K562 (cell line): ENCODE measurements at regions not wholly inside any gene's neighbourhood (a gene's known extent, or its start where the extent isn't known, plus 50 kb on each side); places are given as distances from the start of the nearest gene placed in this dataset.

Source experiments
- ATAC-seq: fragments of 200-7000 bp; cut with Tn5 transposase; 3 replicates; pipeline ENCODE4 v1.9.1; 2020; ENCODE audit warnings: moderate library complexity
- BruUV-seq: library from RNA; stranded (reverse); fragments of 400-500 nt; replicated peaks from 2 replicates; lab custom pipeline; 2021; lab: Mats Ljungman, UMichigan
- CTCF ChIA-PET: fragments of 300-600 bp; formaldehyde crosslinking; extraction: SDS; loops from one replicate; lab custom pipeline; 2021; ENCODE audit warnings: low intra/inter-chr PET ratio; lab: Yijun Ruan, JAX
- POLR2A ChIA-PET: fragments of 300-600, 350-650 bp; sonication (Branson Sonifier 250); formaldehyde crosslinking; extraction: SDS; loops from one replicate; lab custom pipeline; 2021; ENCODE audit warnings: antibody characterized with exemption, inconsistent platforms; lab: Yijun Ruan, JAX
- DNase-seq, 4 experiments: peaks; one replicate each; pipeline versions ENCODE4 v3.0.0 to v3.0.0-alpha.2; 2011 to 2018; ENCODE audit warnings: low spot score in 3 of 4, mixed read lengths in 3 of 4; ENCODE audit errors: extremely low read depth in 1 of 4
- FAIRE-seq: peaks from 2 replicates; lab custom pipeline; 2011; peaks lifted over from hg19 to GRCh38; lab: Jason Lieb, UNC
- H2AFZ ChIP-seq: 2 replicates; pipeline ENCODE4 v1.6.0; 2011; ENCODE audit warnings: low read depth, low read length, control low read depth, inconsistent platforms
- H3K27ac ChIP-seq: fragments of 200-600 bp; 3 replicates; pipeline ENCODE4 v1.8.0; 2011; ENCODE audit warnings: low read depth, mild to moderate bottlenecking, control low read depth, inconsistent platforms, low read length, moderate library complexity, mixed read lengths; ENCODE audit errors: extremely low read depth
- H3K27me3 ChIP-seq, 2 experiments: fragments of 300-600 bp in 1 of 2; 2 replicates in 1 of 2; 3 replicates in 1 of 2; pipeline versions ENCODE4 v1.6.0 to v1.8.0; 2011; ENCODE audit warnings: inconsistent platforms in 2 of 2, low read length in 2 of 2, mild to moderate bottlenecking in 1 of 2, mixed read lengths in 1 of 2, moderate library complexity in 1 of 2; ENCODE audit not compliant: control insufficient read depth in 2 of 2, insufficient read depth in 2 of 2
- H3K36me3 ChIP-seq: fragments of 300-600 bp; 3 replicates; pipeline ENCODE4 v1.8.0; 2011; ENCODE audit warnings: mild to moderate bottlenecking, low read length, inconsistent platforms; ENCODE audit not compliant: control insufficient read depth, insufficient read depth
- H3K4me1 ChIP-seq, 2 experiments: fragments of 200-600 bp in 1 of 2; replicated peaks in 1 of 2; 2 replicates in 1 of 2; 3 replicates in 1 of 2; pipeline versions ENCODE4 v1.5.1 to v1.8.0; 2011; ENCODE audit warnings: inconsistent platforms in 2 of 2, low read length in 2 of 2, mild to moderate bottlenecking in 1 of 2, mixed read lengths in 1 of 2, moderate library complexity in 1 of 2; ENCODE audit not compliant: control insufficient read depth in 2 of 2, insufficient read depth in 2 of 2
- H3K4me2 ChIP-seq: 2 replicates; pipeline ENCODE4 v1.6.1; 2011; ENCODE audit warnings: low read length, control low read depth, inconsistent platforms, mixed read lengths; ENCODE audit not compliant: insufficient read depth
- H3K4me3 ChIP-seq: fragments of 200-600 bp; sonication (generic), shearing (Covaris generic); 2 replicates; pipeline ENCODE4 v1.5.1; 2016; ENCODE audit warnings: control low read depth, inconsistent platforms
- H3K79me2 ChIP-seq: fragments of 200-600 bp; 3 replicates; pipeline ENCODE4 v1.8.0; 2011; ENCODE audit warnings: low read length, inconsistent platforms; ENCODE audit not compliant: control insufficient read depth, insufficient read depth
- H3K9ac ChIP-seq, 2 experiments: 2 replicates each; pipeline versions ENCODE4 v1.6.0 to v1.6.1; 2011; ENCODE audit warnings: low read depth in 2 of 2, low read length in 2 of 2, control low read depth in 1 of 2, inconsistent platforms in 1 of 2, mild to moderate bottlenecking in 1 of 2, mixed read lengths in 1 of 2; ENCODE audit not compliant: insufficient read depth in 1 of 2
- H3K9me1 ChIP-seq: one replicate; pipeline ENCODE4 v1.6.0; 2011; ENCODE audit warnings: inconsistent platforms, mild to moderate bottlenecking, low read length, moderate library complexity; ENCODE audit not compliant: control insufficient read depth, insufficient read depth
- H3K9me3 ChIP-seq: replicated peaks from 2 replicates; pipeline ENCODE4 v1.5.1; 2011; ENCODE audit warnings: low read depth, low read length, inconsistent platforms; ENCODE audit not compliant: control insufficient read depth, insufficient read depth
- H4K20me1 ChIP-seq: replicated peaks from 2 replicates; pipeline ENCODE4 v1.6.1; 2011; ENCODE audit warnings: low read length, inconsistent platforms, mixed read lengths; ENCODE audit not compliant: control insufficient read depth, insufficient read depth
- BDP1 ChIP-seq: IDR thresholded peaks from 3 replicates; pipeline ENCODE4 v1.6.1; 2011; ENCODE audit not compliant: insufficient read length, insufficient read depth
- CEBPB ChIP-seq: fragments of 450-650 bp; IDR thresholded peaks from 2 replicates; pipeline ENCODE4 v1.6.1; 2016; ENCODE audit warnings: missing genetic modification characterization, missing compliant biosample characterization
- CHCHD3 ChIP-seq: fragments of 250-450 bp; sonication (Bioruptor Pico); IDR thresholded peaks from 2 replicates; pipeline ENCODE4 v2.1.2; 2022; ENCODE audit warnings: mild to moderate bottlenecking
- DDX20 ChIP-seq: fragments of 450-650 bp; IDR thresholded peaks from 2 replicates; pipeline ENCODE4 v1.6.1; 2016; ENCODE audit warnings: missing genetic modification characterization, low read depth, mild to moderate bottlenecking, missing compliant biosample characterization, moderate library complexity
- EHMT2 ChIP-seq: fragments of 450-650 bp; IDR thresholded peaks from 2 replicates; pipeline ENCODE4 v1.6.1; 2018; ENCODE audit warnings: antibody characterized with exemption
- FOSL1 ChIP-seq: fragments of 200-800 bp; sonication (Bioruptor generic); conservative IDR thresholded peaks from 2 replicates; pipeline ENCODE4 v1.6.1; 2016; ENCODE audit warnings: missing genetic modification characterization, missing compliant biosample characterization
- HDAC8 ChIP-seq: fragments of 450-650 bp; IDR thresholded peaks from 2 replicates; pipeline ENCODE4 v1.6.1; 2016; ENCODE audit warnings: mild to moderate bottlenecking, missing genetic modification characterization, moderate library complexity, missing compliant biosample characterization
- HMG20B ChIP-seq: fragments of 250-450 bp; sonication (Bioruptor Pico); IDR thresholded peaks from 2 replicates; pipeline ENCODE4 v1.5.0; 2021; ENCODE audit warnings: mild to moderate bottlenecking
- PHF20 ChIP-seq: fragments of 450-650 bp; IDR thresholded peaks from 2 replicates; pipeline ENCODE4 v1.6.1; 2018; ENCODE audit not compliant: partially characterized antibody
- TCFL5 ChIP-seq: fragments of 250-450 bp; sonication (Bioruptor Pico); conservative IDR thresholded peaks from 2 replicates; pipeline ENCODE4 v1.6.1; 2021; ENCODE audit warnings: mild to moderate bottlenecking, moderate library complexity, matching md5 sums
- ZNF347 ChIP-seq: fragments of 450-650 bp; formaldehyde crosslinking; IDR thresholded peaks from 2 replicates; pipeline ENCODE4 v1.4.0; 2020; ENCODE audit warnings: low read depth, mild to moderate bottlenecking, moderate library complexity
- WGBS: fragments of 100-300 bp; shearing (Covaris generic); methylation state at CpG from one replicate; pipeline ENCODE4 v1.1.6; 2016; ENCODE audit warnings: low coverage, mixed read lengths; ENCODE audit not compliant: insufficient coverage; ENCODE audit errors: missing lambda C conversion rate; 5-methylcytosine and 5-hydroxymethylcytosine counted together
- in situ Hi-C: fragments of 300-500 bp; cut with MboI; formaldehyde crosslinking; loops from 4 replicates; pipeline ENCODE4 v1.15.0; 2018; ENCODE audit warnings: inconsistent platforms, mixed read lengths
- intact Hi-C: fragments of 100-400 bp; cut with micrococcal nuclease; formaldehyde crosslinking; loops from 2 replicates; pipeline ENCODE4 v1.14.2; 2022
- TF ChIP-seq, protein P1 (sequence below): fragments of 250-450 bp; sonication (Bioruptor Pico); IDR thresholded peaks from 2 replicates; pipeline ENCODE4 v1.8.0; 2021; ENCODE audit warnings: moderate library complexity, mild to moderate bottlenecking, inconsistent platforms
- TF ChIP-seq, protein P2 (sequence below): sonication (generic); formaldehyde crosslinking; IDR thresholded peaks from 2 replicates; pipeline ENCODE4 v1.8.0; 2022; ENCODE audit warnings: mild to moderate bottlenecking, missing genetic modification reagents, borderline replicate concordance
- TF ChIP-seq, protein P3 (sequence below): fragments of 450-650 bp; formaldehyde crosslinking; IDR thresholded peaks from 2 replicates; pipeline ENCODE4 v1.4.0; 2020; ENCODE audit warnings: mild to moderate bottlenecking, moderate library complexity
- TF ChIP-seq, protein P4 (sequence below): fragments of 250-450 bp; sonication (Bioruptor Pico); IDR thresholded peaks from 2 replicates; pipeline ENCODE4 v1.8.0; 2022; ENCODE audit warnings: inconsistent platforms, mild to moderate bottlenecking, moderate library complexity, borderline replicate concordance
- TF ChIP-seq, protein P5 (sequence below): sonication (generic); formaldehyde crosslinking; IDR thresholded peaks from 2 replicates; pipeline ENCODE4 v1.8.1; 2022; ENCODE audit warnings: missing genetic modification reagents
- TF ChIP-seq, protein P6 (sequence below): fragments of 250-450 bp; sonication (Bioruptor Pico); IDR thresholded peaks from 2 replicates; pipeline ENCODE4 v1.8.0; 2022; ENCODE audit warnings: moderate library complexity, mild to moderate bottlenecking, inconsistent platforms

DNA sequence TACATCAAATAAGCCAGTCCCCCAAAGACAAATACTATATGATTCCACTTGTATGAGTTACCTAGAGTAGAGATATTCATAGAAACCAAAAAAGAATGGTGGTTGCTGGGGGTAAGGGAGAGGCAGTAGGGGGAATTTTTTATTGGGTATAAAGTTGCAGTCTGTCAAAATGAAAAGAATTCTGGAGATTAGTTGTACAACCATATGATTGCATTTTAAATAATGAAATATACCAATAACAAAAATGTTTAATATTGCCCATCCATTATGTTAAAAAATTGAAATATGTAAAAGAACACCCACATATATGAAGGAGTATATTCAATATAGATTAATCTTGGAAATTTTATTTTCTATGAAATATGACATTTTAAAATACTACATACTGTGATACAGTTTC lies 1383.5 kb downstream of the FSCB start (continued):
- TF ChIP-seq, protein P1, sequence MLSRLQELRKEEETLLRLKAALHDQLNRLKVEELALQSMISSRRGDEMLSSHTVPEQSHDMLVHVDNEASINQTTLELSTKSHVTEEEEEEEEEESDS (CRISPR knock-in tag) = no peak
- TF ChIP-seq, protein P2, sequence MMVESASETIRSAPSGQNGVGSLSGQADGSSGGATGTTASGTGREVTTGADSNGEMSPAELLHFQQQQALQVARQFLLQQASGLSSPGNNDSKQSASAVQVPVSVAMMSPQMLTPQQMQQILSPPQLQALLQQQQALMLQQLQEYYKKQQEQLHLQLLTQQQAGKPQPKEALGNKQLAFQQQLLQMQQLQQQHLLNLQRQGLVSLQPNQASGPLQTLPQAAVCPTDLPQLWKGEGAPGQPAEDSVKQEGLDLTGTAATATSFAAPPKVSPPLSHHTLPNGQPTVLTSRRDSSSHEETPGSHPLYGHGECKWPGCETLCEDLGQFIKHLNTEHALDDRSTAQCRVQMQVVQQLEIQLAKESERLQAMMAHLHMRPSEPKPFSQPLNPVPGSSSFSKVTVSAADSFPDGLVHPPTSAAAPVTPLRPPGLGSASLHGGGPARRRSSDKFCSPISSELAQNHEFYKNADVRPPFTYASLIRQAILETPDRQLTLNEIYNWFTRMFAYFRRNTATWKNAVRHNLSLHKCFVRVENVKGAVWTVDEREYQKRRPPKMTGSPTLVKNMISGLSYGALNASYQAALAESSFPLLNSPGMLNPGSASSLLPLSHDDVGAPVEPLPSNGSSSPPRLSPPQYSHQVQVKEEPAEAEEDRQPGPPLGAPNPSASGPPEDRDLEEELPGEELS (CRISPR knock-in tag) = no peak
- no peak for TF ChIP-seq FOSL1 (tag)

DNA sequence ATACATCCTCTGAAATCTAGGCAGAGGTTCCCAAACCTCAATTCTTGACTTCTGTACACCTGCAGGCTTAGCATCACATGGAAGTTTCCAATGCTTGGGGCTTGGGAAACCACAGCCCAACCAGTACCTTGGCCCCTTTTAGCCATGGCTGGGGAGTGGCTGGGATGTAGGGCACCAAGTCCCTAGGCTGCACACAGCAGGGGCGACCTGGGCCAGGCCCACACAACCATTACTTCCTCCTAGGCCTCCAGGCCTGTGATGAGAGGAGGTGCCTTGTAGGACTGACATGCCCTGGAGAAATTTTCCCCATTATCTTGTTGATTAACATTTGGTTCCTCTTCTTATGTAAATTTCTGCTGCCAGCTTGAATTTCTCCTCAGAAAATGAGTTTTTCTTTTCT lies 1387.4 kb downstream of the FSCB start:
- H3K4me1 ChIP-seq = no peaks in the 10 kb centered on the region
- no peaks in the 10 kb centered on the region for H3K9me3 ChIP-seq
- 0% methylated on average over 1 of the region's 1 CpG for WGBS
- no peak overlapping the region for H3K4me3 ChIP-seq
- ATAC-seq (no peak), FAIRE-seq (no peak), DNase-seq (no peak)
- H3K79me2 ChIP-seq = no peaks in the 10 kb centered on the region
- H3K9me1 ChIP-seq = no peaks in the 10 kb centered on the region
- H3K36me3 ChIP-seq = no peaks in the 10 kb centered on the region
- no peak overlapping the region for H3K4me2 ChIP-seq
- no peak overlapping the region for H3K9ac ChIP-seq
- intact Hi-C loops (no loop called here), in situ Hi-C loops (no loop called here)
- no TSS peak for BruUV-seq
- no peaks in the 10 kb centered on the region for H4K20me1 ChIP-seq
- TF ChIP-seq, protein P3, sequence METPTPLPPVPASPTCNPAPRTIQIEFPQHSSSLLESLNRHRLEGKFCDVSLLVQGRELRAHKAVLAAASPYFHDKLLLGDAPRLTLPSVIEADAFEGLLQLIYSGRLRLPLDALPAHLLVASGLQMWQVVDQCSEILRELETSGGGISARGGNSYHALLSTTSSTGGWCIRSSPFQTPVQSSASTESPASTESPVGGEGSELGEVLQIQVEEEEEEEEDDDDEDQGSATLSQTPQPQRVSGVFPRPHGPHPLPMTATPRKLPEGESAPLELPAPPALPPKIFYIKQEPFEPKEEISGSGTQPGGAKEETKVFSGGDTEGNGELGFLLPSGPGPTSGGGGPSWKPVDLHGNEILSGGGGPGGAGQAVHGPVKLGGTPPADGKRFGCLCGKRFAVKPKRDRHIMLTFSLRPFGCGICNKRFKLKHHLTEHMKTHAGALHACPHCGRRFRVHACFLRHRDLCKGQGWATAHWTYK (CRISPR knock-in tag) = no peak
- TF ChIP-seq HMG20B (CRISPR knock-in tag) = no peak
- TF ChIP-seq TCFL5 (CRISPR knock-in tag) = no peak
- TF ChIP-seq HDAC8 (tag) = no peak
- TF ChIP-seq ZNF347 = no peak
- no peak for TF ChIP-seq CEBPB
- TF ChIP-seq PHF20 = no peak
- TF ChIP-seq, protein P4, sequence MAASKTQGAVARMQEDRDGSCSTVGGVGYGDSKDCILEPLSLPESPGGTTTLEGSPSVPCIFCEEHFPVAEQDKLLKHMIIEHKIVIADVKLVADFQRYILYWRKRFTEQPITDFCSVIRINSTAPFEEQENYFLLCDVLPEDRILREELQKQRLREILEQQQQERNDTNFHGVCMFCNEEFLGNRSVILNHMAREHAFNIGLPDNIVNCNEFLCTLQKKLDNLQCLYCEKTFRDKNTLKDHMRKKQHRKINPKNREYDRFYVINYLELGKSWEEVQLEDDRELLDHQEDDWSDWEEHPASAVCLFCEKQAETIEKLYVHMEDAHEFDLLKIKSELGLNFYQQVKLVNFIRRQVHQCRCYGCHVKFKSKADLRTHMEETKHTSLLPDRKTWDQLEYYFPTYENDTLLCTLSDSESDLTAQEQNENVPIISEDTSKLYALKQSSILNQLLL (CRISPR knock-in tag) = no peak
- no peak for TF ChIP-seq DDX20 (tag)
- no peak for TF ChIP-seq EHMT2
- TF ChIP-seq BDP1 = no peak
- TF ChIP-seq, protein P5, sequence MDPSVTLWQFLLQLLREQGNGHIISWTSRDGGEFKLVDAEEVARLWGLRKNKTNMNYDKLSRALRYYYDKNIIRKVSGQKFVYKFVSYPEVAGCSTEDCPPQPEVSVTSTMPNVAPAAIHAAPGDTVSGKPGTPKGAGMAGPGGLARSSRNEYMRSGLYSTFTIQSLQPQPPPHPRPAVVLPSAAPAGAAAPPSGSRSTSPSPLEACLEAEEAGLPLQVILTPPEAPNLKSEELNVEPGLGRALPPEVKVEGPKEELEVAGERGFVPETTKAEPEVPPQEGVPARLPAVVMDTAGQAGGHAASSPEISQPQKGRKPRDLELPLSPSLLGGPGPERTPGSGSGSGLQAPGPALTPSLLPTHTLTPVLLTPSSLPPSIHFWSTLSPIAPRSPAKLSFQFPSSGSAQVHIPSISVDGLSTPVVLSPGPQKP (CRISPR knock-in tag) = no peak
- TF ChIP-seq, protein P6, sequence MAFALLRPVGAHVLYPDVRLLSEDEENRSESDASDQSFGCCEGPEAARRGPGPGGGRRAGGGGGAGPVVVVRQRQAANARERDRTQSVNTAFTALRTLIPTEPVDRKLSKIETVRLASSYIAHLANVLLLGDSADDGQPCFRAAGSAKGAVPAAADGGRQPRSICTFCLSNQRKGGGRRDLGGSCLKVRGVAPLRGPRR (CRISPR knock-in tag) = no peak
- TF ChIP-seq CHCHD3 (CRISPR knock-in tag) = no peak
- ChIA-PET POLR2A (no interaction called here), CTCF (no interaction called here)
- H3K27ac ChIP-seq = no peak overlapping the region
- no peak overlapping the region for H2AFZ ChIP-seq
- no peaks in the 10 kb centered on the region for H3K27me3 ChIP-seq
